UCSD-AML1 (cell line): ENCODE measurements at regions not wholly inside any gene's neighbourhood (a gene's known extent, or its start where the extent isn't known, plus 50 kb on each side); places are given as distances from the start of the nearest gene placed in this dataset.
"Not testable (repeated sequence)": the region's sequence is repeated elsewhere in the genome, so short reads cannot be mapped to it uniquely, and the experiment has no call there.

Source experiments
- DNase-seq: peaks from one replicate; lab custom pipeline; 2025; ENCODE audit not compliant: unreplicated experiment; lab: John Stamatoyannopoulos, UW

GRCh38 chr4:106541253-106541652 is 172.7 kb upstream of the GIMD1 start:
- no peak for DNase-seq

- DNase-seq: no peak
Observed at GRCh38 chr4:106530821-106531220, 162.2 kb upstream of the GIMD1 start.

GRCh38 chr4:106530024-106530361 is 161.4 kb upstream of the GIMD1 start:
- no peak for DNase-seq

- DNase-seq: no peak
Observed at GRCh38 chr4:106529348-106530023, 160.9 kb upstream of the GIMD1 start.

GRCh38 chr4:106527316-106527715 is 158.7 kb upstream of the GIMD1 start:
- no peak for DNase-seq

- not testable (repeated sequence) for DNase-seq
Observed at GRCh38 chr4:106525425-106525824, 156.8 kb upstream of the GIMD1 start.

- not testable (repeated sequence) for DNase-seq
Observed at GRCh38 chr4:106524772-106525171, 156.2 kb upstream of the GIMD1 start.

- no peak for DNase-seq
Observed at GRCh38 chr4:106522839-106523238, 154.3 kb upstream of the GIMD1 start.

- no peak for DNase-seq
Observed at GRCh38 chr4:106512706-106513105, 144.1 kb upstream of the GIMD1 start.

GRCh38 chr4:106507440-106507839 is 138.9 kb upstream of the GIMD1 start:
- no peak for DNase-seq

- DNase-seq: no peak
Observed at GRCh38 chr4:106503116-106504050, 134.8 kb upstream of the GIMD1 start.

- peak; percentile 33 for DNase-seq
Observed at GRCh38 chr4:106502106-106502699, 133.6 kb upstream of the GIMD1 start.

GRCh38 chr4:106497271-106497670 is 128.7 kb upstream of the GIMD1 start:
- DNase-seq: no peak

GRCh38 chr4:106496061-106496460 is 127.5 kb upstream of the GIMD1 start:
- no peak for DNase-seq

GRCh38 chr4:106495476-106495875 is 126.9 kb upstream of the GIMD1 start:
- no peak for DNase-seq

GRCh38 chr4:106494066-106494465 is 125.5 kb upstream of the GIMD1 start:
- no peak for DNase-seq

- DNase-seq: no peak
Observed at GRCh38 chr4:106493086-106493485, 124.5 kb upstream of the GIMD1 start.

GRCh38 chr4:106486533-106486932 is 118.0 kb upstream of the GIMD1 start:
- no peak for DNase-seq

- no peak for DNase-seq
Observed at GRCh38 chr4:106481801-106482200, 113.2 kb upstream of the GIMD1 start.

- no peak for DNase-seq
Observed at GRCh38 chr4:106478152-106478551, 109.6 kb upstream of the GIMD1 start.

- DNase-seq: no peak
Observed at GRCh38 chr4:106476741-106477140, 108.2 kb upstream of the GIMD1 start.

- no peak for DNase-seq
Observed at GRCh38 chr4:106473515-106473914, 104.9 kb upstream of the GIMD1 start.
